ENCODE measurements at regions not wholly inside any gene's neighbourhood (a gene's known extent, or its start where the extent isn't known, plus 50 kb on each side); places are given as distances from the start of the nearest gene placed in this dataset.
"Not testable (repeated sequence)": the region's sequence is repeated elsewhere in the genome, so short reads cannot be mapped to it uniquely, and the experiment has no call there.

DNA sequence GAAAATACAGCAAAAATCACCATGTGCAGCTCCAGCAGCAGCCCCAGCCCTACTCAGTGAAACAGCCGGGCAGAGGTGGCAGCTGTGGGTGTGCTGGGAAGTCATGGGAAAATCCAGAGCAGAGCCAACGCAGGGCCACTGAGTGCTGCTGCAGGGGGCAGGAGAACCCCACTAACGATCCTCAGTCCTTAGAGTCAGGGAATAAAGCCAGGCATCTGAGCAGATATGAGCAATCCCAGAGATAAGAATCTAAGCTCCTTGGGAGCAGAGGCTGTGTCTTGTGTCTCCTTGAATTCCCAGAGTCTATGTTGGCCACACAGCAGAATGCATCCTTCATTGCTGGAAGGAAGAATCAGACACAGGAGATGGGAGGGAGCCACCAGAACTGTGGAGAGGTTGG, 493.1 kb upstream of the MAP3K7 start:
- DNase-seq = peak; percentile 27

DNA sequence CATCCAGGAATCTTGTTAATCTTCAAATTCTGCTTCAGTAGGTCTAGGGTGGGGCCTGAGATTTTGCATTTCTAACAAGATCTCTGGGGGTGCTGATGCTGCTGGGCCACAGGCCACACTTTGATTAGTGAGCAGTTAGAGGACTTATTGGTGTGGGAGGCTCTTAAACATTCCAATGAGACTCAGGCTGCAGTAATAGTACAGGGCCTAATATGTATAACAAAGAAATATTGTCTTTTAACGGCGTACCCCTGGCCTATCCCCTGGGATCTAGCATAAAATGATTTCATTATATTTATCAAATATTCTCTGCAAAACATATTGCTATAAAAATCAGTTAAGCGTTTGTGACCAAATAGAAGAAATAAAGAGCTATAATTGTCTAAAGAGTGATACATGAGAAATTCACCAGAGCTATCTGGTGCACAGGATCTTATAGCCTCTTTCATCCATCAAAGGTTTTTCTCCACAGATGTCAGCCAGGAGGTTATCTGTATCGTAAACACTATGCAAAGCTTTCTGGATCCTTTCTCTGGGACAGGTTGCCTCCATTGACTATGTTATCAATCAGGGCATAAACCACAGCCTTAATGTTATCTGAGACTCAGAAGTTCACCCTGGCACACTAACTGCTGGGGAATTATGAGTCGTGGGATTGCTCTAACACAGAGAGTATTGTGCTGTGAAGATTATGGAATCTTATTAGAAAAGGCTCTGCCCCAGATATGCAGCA, 488.5 kb upstream of the MAP3K7 start:
- no peak for DNase-seq

DNA sequence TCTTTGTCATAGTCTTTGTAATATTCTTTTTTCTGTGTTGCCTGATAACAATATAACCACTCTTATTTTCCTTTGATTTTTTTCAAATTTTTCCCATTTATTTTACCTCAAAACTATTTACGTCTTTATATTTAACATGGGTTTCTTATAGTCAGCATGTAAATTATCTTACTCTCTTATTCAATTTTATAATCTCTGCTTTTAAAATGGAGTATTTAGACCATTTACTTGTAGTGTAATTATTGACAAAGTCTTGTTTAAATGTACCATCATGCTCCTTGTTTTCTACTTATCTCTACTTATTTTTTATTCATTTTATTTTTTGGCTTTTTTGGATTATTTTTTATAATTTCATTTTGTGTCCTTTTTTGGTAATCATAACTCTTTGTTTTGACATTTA, 476.5 kb upstream of the MAP3K7 start:
- DNase-seq = no peak

DNA sequence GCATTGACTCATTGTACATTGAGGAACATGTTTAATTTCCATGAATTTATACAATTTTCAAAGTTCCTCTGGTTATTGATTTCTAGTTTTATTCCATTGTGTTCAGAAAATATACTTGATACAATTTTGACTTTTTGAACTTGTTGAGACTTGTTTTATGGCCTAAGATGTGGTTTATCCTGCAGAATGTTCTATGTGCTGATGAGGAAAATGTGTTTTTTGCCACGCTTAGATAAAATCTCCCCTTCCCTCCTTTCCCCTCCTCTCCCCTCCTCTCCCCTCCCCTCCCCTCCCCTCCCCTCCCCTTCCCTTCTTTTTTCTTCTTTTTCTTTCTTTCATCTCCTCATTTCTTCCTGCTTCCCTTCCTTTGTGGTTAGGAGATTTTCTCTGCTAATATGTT, 470.8 kb upstream of the MAP3K7 start:
- no peak for DNase-seq

DNA sequence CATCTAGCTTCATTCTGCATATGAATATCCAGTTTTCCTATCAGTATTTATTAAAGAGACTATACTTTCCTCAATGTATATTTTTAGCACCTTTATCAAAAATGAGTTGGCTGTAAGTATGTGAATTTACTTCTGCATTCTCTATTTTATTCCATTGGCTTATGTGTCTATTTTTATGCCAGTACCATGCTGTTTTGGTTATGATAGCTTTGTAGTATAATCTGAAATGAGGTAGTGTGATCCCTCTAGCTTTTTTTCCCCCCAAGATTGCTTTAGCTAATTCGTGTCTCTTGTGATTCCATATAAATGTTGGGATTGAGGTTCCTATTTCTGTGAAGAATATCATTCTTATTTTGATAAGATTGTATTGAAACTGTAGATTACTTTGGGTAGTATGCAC, 469.1 kb upstream of the MAP3K7 start:
- DNase-seq = no peak

DNA sequence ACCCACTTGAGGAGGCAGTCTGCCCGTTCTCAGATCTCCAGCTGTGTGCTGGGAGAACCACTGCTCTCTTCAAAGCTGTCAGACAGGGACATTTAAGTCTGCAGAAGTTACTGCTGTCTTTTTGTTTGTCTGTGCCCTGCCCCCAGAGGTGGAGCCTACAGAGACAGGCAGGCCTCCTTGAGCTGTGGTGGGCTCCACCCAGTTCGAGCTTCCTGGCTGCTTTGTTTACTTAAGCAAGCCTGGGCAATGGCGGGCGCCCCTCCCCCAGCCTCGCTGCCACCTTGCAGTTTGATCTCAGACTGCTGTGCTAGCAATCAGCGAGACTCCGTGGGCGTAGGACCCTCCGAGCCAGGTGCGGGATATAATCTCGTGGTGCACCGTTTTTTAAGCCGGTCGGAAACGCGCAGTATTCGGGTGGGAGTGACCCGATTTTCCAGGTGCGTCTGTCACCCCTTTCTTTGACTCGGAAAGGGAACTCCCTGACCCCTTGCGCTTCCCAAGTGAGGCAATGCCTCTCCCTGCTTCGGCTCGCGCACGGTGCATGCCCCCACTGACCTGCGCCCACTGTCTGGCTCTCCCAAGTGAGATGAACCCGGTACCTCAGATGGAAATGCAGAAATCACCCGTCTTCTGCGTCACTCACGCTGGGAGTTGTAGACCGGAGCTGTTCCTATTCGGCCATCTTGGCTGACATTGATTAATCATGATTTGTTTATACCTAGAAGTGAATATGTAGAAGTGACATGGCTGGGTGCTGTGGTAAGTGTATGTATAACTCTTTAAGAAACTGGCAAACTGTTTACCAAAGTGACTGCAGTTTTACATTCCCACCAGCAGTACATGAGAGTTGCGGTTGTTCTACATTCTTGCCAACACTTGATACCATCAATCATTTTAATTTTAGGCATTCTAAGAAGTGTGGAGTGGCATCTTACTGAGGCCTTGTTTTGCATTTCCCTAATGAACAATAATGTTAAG, 465.9 kb upstream of the MAP3K7 start:
- not testable (repeated sequence) for DNase-seq

DNA sequence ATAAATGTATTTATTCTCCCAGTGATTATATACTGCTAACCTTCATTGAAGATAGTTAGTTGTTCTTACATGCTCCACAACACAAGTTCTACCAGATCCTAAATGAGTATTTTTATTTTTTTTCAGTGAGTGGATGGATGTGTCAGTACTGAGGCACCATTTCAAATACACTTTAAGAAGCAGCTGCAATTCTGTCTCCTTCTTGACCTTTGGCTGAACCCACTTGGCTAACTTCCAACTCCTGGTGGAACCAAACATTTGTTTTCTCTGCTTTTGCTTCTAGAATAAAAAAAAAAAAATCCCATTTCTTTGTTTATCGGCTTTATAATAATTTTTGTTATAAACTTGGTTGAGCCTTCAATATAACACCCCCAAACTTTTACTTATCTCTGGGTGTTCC, 458.3 kb upstream of the MAP3K7 start:
- no peak for DNase-seq

DNA sequence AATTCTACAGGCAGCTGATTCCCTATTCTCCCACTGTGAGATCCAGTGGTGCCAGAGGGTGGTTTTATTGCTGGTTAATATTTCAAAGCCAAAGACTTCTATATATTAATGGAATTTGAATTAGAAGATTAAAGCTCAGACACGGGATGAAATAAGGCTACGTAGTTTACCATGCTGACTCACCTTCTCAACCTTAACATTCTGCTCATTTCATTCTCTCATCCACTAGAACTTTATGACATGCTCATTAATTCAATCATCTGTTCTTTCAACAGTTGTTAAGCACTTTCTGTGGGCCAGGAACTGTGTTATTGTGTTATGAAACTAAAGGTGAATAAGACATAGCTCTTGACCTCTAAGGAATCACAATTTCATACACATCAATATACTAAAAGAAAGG, 456.9 kb upstream of the MAP3K7 start:
- DNase-seq = no peak

DNA sequence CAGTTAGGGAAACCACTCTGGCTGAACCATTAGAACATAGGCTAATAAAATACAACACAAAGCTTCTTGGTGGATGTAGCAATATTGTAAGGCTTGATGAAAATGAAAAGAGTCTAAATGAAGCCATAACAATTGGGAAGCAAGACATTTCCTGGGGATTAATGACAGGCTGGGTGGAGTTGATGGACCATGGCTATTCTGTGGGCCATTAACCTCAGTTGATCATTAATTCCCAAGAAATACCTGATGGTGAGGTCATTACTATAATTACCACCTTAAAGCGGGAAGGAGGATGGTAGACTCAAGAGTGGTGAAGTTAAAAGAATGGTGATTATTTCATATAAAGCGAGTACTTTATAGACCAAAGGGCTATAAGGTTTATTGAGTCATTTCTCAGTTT, 455.8 kb upstream of the MAP3K7 start:
- no peak for DNase-seq

DNA sequence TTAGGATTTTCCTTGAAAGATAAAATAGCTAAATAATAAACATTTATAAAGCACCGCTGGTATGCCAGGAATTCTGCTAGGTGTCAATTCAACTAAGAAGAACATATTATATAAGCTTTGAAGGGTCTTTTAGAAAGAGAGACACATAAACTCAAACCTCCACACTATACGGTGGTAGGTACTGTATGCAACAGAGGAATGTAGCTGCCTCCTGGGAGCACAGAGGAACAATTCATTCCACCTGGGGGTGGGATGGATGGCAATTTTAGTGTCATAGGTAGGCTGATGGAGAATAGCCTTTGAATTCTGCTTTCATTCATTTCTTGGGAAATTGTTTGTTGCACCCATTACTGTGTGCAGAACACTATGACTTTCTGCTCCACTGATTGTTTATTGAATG, 447.1 kb upstream of the MAP3K7 start:
- DNase-seq = no peak

DNA sequence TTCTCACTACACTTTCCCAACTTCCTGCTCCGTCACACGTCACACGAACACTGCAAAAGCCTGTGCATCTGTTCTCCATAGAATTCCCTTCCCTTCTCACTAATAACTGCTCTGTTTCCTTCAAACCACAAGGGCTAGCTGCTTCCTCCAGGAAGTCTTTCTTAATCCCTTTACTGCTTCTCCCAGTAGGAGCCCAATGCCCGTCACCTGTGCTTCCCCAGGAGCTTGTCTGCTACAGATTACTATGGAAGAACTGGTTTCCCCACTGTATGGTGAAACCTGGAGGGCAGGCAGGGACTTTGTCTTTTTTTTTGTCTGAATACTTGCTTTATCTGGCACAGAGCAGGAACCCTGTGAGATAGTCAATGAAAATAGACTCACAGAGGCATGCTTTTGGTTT, 444.7 kb upstream of the MAP3K7 start:
- DNase-seq = no peak

DNA sequence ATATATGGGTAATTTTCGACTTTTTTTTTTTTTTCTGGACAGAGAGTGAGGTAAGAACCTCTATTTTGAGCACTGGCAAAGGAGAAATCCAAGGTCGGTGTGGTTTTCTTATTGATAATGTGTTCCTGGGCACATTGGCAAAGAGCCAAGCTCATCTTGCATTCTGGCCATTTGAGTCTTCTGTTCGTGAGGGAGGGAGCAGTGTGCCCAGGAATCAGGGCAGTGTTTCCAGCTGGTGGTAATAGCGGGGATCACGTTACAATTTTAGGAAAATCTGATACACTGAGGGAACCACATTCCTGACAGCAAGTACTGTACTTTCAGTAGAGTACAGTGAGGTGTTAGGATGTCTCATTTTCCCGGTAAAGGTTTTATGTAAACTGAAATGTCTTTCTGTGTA, 442.3 kb upstream of the MAP3K7 start:
- no peak for DNase-seq

DNA sequence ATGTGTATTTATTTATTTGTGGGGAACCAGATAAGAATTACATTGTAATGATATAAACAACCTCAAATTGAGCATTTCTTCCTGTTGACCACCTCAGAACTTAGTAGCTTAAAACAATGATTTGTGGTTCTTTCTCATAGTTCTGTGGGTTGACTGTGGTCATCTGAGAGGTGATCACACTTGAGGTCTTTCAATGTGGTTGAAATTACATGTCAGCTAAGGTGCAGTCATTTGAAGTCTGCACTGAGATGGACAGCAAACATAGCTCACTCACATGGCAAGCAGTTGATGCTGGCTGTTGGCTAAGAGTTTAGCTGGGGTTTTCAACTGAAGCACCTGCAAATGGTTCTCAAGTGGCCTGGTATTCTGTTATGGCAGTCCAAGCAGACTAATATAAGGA, 436.7 kb upstream of the MAP3K7 start:
- no peak for DNase-seq

DNA sequence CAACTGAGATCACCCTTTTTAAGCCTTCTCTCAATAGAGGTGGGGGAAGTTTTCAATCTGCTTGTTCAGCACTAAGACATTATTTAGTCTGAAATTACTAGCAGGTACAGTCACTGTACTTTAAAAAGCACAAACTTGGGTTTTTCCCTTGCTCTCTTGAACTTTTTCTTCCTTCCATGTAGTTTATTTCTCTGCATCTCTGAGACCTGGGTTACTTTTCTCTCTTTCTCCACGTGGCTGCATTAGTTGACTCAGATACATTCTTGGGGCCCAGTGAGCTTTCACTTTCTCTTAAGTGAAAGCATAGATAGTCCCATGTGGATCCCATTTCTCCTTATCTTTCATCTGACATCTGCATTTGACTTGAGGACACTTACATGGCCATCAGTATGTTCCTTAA, 433.9 kb upstream of the MAP3K7 start:
- DNase-seq = no peak

DNA sequence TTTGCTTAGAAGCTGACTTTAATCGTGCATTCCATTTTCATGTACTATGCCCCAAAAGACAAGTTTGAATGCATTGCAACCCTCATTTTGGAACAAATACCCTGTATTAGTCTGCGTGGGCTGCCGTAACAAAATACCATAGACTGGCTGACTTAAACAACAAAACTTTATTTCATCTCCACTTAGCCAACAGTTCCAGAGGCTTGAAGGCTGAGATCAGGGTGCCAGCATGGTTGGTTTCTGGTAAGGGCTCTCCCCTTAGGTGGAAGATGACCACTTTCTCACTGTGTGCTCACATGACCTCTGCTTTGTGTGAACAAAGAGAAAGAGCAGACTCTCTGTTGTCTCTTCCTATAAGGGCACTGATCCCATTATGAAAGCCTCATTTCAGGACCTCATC, 431.7 kb upstream of the MAP3K7 start:
- DNase-seq = no peak

DNA sequence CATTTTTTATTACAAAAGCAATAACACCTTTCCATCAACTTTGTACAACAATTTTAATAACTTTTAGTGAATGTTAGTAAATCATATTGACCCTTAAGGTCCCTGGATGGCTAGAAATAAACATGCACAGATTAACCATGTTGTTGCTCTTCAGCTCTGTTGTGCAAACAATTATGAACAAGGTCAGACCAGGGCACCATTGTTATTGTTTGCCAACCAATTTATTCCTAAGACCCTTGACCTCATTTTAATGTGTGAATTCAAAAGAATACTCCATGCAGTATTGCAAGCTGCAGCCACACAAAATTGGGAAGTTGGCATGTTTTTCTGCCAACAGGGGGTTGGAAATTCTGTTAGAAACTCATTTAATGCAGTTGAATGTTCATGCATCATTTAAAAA, 426.6 kb upstream of the MAP3K7 start:
- DNase-seq = no peak

DNA sequence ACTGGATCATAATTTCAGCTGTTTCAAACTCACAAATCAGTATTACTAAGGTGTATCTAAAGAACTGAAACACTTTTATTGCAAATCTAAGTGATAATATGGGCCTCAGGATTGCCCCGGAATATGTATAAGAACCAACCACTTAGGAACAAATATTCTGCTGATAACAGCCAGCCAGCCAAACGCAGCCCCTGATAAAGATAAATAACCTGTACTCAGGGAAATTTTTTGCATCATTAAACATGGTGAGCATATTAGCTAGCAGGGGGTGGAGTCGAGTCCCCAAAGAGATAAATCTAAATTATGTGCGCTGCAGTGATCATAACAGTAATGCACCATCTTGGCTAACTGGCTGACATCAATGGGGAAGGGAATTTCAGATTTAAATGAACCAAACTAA, 410.2 kb upstream of the MAP3K7 start:
- no peak for DNase-seq

DNA sequence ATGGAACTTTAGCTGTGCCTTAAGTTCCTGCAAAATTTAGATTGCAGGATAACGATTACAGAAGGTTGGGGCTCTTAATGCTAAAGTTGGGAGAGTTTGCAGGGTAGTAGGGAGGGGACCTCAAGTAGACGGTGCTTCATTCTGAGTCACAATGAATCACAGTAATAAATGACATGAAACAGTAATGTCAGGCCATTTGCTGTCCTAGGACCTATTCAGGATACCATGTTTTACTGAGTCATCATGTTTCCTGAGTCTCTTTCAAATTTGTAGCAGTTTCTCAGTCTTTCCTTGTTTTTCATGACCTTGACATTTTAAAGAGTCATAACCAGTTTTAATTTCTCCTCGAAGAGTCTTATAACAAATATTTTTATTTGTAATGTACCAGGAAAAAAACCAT, 406.9 kb upstream of the MAP3K7 start:
- peak; percentile 1 for DNase-seq

DNA sequence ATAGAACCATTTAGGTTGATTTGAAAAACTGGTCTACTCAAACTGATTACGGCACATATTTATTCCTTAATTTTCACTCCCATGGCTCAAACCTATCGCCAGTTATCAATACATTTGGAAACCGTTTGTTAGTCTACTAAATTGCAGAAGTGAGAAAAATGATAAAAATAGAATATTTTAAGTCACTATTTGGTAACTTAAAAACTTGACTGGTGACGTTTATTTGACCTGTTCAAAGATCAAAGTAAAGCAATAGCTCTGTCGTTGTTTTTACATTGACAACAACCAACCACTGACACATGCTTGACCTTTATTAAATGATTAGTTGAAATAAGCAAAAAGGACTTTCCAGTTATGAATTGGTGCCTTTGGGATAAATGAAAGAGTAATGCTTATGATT, 402.9 kb upstream of the MAP3K7 start:
- DNase-seq = no peak

DNA sequence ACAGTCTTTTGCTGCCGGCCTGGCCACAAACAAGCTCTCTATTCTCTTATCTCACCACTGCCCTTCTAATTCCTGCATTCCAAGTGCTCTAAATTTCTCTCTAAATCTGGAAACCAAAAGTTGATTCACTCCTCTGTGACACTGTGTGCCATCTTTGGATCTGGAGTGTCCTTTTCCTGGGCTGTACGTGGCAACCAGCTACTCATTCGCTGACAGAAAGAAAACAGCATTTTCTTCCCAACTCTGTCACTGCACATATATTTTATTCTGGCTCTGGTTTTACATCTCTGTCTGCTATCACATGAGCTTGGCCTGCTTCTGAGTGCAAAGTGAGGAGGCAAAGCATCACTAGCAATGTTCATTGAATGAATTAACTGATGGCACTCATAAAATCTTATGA, 397.2 kb upstream of the MAP3K7 start:
- no peak for DNase-seq

DNA sequence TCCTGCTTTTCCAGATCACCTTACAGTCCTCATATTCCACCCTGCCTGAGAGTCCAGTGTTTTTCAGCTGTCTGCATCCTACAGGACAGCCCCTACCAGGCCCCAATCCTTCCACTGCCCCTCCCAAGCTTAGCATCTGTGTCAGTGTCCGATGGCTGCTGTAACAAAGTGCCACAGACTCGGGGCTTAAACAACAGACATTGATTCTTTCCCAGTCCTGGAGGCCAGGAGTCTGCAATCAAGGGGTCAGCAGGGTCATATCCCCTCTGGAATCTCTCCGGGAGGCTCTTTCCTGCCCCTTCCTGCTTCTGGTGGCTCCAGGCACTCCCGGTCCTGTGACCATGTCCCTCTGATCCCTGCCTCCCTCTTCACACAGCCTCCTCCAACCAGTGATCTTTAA, 396.6 kb upstream of the MAP3K7 start:
- no peak for DNase-seq

DNA sequence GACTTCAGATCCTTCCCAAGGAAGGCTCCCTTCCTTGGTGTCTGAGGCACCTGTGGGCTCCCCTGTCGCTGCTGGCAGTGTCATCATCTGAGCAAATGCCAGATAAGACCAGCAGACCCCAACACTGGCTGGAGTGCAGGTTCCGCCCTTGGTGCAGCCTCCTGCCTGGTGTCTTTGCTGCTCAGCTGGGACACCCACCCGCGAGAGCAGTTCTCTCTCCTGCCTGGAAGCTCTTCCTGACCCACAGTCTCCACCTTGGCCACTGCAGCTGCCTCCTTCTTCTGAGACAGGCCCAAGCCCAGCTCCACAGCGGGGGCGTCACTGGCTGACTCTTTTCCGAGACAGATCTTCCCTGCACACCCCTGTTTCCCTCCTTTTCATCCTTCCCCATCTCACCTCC, 395.7 kb upstream of the MAP3K7 start:
- no peak for DNase-seq

DNA sequence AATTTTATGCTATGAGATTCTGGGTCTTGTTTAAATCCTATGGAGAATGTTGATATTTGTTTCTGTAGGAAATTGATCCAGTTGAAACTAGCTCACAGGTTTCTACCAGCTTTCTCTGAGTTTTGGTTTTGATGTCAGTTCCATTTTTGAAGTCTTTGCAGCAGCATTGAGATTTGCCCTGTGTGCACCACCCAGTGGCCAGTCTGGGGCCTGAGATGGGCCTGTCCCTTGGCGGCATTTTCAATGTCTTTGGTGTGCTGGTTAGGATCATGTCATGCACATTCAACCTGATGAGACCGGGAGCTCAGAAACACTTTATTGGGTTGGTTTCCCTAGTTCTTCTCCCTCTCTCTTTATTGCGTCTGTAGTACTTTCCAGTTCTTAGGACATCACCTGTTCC, 395.2 kb upstream of the MAP3K7 start:
- no peak for DNase-seq

DNA sequence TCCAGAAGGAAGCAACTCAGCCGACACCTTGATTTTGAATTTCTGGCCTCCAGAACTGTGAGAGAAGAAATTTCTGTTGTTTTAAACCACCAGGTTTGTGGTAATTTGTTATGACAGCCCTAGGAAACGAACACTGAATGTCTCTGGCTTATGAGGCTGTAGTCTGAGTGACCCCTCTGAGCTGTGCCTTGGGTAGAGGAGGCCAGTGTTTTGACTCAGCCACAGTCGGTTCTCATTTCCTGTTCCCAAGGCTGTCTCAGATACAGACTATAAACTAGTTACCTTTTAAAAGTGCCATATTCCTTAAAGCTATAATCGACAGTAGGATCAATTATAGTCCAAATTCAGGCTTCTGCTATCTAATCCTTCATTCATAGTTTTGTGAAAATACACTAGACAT, 391.2 kb upstream of the MAP3K7 start:
- no peak for DNase-seq

DNA sequence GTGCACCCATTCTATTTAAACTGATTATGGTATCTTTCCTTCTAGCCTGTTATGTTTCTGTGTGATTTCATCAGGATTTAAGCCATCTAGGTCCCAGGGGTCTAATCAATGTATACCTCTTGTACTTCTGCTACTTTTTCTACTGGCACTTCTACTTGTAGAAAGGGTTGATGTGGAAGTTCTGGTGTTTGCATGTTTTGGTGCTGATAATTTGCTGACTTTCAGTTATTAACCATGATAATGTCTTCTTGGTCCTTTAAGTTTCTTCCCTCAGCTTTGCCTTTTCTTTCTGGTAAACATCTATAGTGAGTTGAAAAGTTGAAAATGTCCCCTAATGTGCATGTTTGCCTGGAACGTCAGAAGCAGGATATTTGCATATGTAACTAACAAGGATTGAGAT, 390.6 kb upstream of the MAP3K7 start:
- DNase-seq = no peak
